GM10266 (cell line): ENCODE measurements at regions not wholly inside any gene's neighbourhood (a gene's known extent, or its start where the extent isn't known, plus 50 kb on each side); places are given as distances from the start of the nearest gene placed in this dataset.

ENCODE experiments used
- DNase-seq: peaks from one replicate; pipeline ENCODE4 v3.0.0; 2012; ENCODE audit errors: extremely low spot score
- TF ChIP-seq, protein P1 (sequence below): IDR thresholded peaks from 2 replicates; pipeline ENCODE4 v1.5.1; 2012; ENCODE audit warnings: mild to moderate bottlenecking, low read depth; ENCODE audit not compliant: control insufficient read depth, insufficient read depth; ENCODE audit errors: missing control alignments

DNA sequence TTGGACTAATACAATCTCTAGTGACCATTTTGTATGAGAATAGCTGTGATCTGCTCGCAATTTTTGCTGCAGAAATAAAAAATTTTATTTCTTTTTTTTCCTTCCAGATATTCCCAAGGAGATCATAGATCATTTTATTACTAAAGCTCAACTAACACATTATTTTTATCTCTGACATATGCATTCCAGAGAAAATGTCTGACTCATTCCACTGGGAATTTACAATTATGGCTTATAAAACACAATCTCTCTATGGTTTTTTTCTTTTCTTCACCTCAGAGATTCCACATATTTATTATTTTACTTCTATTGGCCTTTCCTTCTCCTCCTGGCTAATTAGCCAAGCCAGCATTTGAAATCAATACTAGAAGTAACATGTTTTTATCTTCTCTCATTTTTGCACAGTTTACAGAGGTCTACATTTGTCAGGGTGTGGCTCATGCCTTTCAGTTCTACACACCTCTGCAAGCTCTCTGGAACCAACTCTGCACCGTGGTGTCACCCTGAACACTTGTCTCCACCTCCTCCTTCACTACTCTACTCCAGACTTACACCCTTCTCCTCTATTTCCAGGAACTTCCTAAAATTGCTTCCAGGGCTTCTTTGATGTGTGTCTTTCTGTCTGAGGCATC lies 59.8 kb upstream of the GPM6A start:
- TF ChIP-seq, protein P1, sequence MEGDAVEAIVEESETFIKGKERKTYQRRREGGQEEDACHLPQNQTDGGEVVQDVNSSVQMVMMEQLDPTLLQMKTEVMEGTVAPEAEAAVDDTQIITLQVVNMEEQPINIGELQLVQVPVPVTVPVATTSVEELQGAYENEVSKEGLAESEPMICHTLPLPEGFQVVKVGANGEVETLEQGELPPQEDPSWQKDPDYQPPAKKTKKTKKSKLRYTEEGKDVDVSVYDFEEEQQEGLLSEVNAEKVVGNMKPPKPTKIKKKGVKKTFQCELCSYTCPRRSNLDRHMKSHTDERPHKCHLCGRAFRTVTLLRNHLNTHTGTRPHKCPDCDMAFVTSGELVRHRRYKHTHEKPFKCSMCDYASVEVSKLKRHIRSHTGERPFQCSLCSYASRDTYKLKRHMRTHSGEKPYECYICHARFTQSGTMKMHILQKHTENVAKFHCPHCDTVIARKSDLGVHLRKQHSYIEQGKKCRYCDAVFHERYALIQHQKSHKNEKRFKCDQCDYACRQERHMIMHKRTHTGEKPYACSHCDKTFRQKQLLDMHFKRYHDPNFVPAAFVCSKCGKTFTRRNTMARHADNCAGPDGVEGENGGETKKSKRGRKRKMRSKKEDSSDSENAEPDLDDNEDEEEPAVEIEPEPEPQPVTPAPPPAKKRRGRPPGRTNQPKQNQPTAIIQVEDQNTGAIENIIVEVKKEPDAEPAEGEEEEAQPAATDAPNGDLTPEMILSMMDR: no peak

DNA sequence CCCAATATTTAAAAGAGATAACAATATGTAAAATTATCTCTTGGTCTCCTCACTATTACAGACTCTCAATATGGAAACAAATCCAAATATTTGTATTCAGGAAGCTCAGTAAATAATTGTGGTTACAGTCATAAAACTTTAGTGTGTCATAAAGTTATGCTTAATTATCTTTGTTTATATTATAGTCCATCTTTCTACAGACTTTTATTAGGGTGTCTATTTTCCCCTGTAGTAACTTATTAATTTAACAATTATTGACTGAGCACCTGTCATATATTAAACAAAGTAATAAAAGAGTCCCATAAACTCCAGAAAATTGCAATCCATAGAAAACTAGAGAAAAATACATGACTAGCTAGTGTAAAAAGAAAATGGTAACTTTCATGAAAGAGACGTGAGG lies 61.6 kb upstream of the GPM6A start:
- TF ChIP-seq, protein P1: no peak
- no peak for DNase-seq

More for the DNA sequence above, 59.8 kb upstream of the GPM6A start:
- DNase-seq: no peak

DNA sequence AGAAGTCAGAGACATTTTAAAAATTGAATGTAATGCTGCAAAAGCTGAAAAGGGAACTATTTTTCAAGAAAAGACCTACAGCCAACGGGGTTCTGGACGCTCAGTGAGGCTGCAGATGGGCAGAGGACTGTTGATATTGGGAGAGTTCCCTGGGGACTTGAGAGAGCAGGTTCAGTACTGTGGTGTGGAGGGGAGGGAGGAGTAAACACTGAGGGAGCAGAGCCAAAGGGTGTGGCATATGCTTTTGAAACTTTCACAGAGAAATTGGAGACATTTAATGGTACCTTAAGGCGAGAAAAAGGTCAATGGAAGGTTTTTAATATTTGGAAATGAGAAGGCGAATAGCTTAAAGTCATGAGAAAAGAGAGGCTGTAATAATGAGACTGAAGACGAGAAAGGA lies 62.2 kb upstream of the GPM6A start:
- TF ChIP-seq, protein P1: no peak

DNA sequence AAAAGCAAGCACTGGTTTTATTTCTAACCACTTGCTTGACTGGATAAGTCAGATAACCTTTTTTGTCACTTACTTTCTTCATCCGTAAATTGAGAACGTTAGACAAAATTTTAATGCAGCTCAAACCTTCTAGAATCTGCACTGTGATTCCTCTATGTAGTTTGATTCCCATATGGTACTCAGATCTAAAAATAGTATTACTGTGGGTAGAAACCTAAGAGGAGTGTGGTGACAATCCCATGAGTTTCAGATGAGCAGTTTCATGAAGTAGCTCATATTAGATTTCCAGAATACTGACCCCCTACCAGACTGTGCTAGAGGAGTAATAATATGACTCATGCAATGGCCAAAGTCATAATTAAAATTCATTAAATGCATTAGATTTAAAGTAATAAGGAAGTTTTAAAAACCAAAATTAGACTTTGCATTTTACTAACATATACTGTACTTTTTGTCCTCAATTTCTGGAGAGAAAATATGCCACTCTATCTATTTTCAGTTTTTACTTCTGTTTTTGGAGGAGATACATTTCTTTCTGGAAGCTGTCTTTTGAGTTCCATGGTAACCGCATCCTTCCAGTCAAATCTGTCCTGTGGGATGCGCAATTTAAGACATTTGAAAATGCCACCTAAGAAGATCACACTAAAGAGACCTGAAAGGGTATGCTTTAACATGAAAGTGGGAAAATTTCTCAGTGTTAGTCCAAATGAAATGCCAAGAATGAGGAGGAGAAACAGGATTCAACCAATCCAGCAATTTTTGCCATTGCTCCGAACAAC lies 64.1 kb upstream of the GPM6A start:
- TF ChIP-seq, protein P1: no peak
- no peak for DNase-seq

More for the DNA sequence above, 62.2 kb upstream of the GPM6A start:
- DNase-seq: no peak

DNA sequence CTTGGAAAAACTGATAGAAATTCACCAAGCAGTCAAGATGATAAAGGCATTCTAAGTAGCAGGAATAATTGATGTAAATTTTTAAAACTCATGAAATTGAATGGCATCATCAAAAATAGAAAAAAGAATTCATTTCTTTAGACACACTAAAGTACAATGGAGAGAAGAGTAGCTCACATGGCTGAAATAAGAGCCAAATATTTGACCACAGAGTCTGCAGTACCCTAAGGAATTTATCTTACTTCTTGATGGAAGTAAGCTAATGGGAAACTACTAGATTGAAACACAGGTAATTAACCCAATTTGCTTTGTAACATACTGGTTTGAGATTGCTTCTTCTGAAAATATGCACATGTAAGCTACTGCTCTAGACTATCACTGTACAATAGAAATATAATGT lies 70.8 kb upstream of the GPM6A start:
- TF ChIP-seq, protein P1: no peak
- DNase-seq: no peak

DNA sequence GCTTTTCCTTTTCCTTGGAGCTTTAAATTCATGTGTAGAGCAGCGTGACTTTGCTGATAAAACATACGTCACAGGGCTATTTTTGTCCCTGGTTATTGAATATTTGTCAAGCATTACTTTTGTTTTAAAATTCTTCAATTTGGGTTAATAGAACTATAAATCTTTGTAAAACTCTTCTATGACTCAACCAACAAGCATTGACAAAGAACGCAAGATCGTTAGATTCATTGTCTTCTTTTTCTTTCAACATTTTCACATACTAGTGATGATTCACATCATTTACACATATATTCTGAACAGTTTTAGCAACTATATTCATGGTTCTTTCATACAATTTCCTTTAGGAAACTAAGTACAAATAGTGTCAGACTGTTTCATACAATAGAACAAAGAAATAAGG lies 72.0 kb upstream of the GPM6A start:
- DNase-seq: no peak
- TF ChIP-seq, protein P1: no peak

DNA sequence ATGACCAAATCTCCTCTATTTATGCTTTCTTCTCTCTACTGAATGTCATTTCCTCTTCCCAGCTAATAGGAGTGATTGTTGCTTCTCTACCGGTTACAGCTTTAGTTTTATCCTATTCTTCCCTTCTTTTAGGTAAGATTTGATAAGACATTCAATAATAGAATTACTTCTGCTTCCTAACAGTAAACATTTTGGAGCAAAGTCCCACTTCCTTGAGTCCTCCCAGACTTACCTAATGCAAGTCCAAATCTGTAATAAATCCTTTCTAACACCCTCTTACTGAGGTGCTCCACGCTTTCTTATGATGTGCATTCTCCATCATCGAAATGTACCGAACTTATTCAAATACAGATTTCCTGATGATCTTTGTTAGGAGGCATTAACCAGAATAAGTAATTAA lies 79.2 kb upstream of the GPM6A start:
- TF ChIP-seq, protein P1: no peak
- no peak for DNase-seq
